ENCODE measurements at regions not wholly inside any gene's neighbourhood (a gene's known extent, or its start where the extent isn't known, plus 50 kb on each side); places are given as distances from the start of the nearest gene placed in this dataset.

GRCh38 chr6:33858804-33859505 is 55.2 kb upstream of the MLN start:
- TF ChIP-seq CTCF (IDR thresholded peaks at IDR 0.05; ENCODE audit: insufficient read depth, low read depth, low read length, missing control alignments): no peak
- DNase-seq (ENCODE audit: low read depth): no peak
- no peak overlapping the region for H3K4me3 ChIP-seq (ENCODE audit: low read depth, low read length)

GRCh38 chr6:33857932-33858475 is 54.2 kb upstream of the MLN start:
- TF ChIP-seq CTCF (IDR thresholded peaks at IDR 0.05; ENCODE audit: insufficient read depth, low read depth, low read length, missing control alignments): no peak

GRCh38 chr6:33857093-33857931 is 53.5 kb upstream of the MLN start:
- DNase-seq (ENCODE audit: low read depth): no peak
- TF ChIP-seq CTCF (IDR thresholded peaks at IDR 0.05; ENCODE audit: insufficient read depth, low read depth, low read length, missing control alignments): no peak
- H3K4me3 ChIP-seq (ENCODE audit: low read depth, low read length): no peak overlapping the region

More at GRCh38 chr6:33857932-33858475, 54.2 kb upstream of the MLN start:
- no peak overlapping the region for H3K4me3 ChIP-seq (ENCODE audit: low read depth, low read length)
- DNase-seq (ENCODE audit: low read depth): no peak

- no peak for TF ChIP-seq CTCF (IDR thresholded peaks at IDR 0.05; ENCODE audit: insufficient read depth, low read depth, low read length, missing control alignments)
- peak; percentile 79 for DNase-seq (ENCODE audit: low read depth)
- no peak overlapping the region for H3K4me3 ChIP-seq (ENCODE audit: low read depth, low read length)
Measured at GRCh38 chr6:33856655-33857054, 52.9 kb upstream of the MLN start.

GRCh38 chr6:33856031-33856590 is 52.3 kb upstream of the MLN start:
- no peak for TF ChIP-seq CTCF (IDR thresholded peaks at IDR 0.05; ENCODE audit: insufficient read depth, low read depth, low read length, missing control alignments)
- DNase-seq (ENCODE audit: low read depth): no peak
- no peak overlapping the region for H3K4me3 ChIP-seq (ENCODE audit: low read depth, low read length)

GRCh38 chr6:33854572-33855030 is 50.8 kb upstream of the MLN start:
- no peak for DNase-seq (ENCODE audit: low read depth)
- TF ChIP-seq CTCF (IDR thresholded peaks at IDR 0.05; ENCODE audit: insufficient read depth, low read depth, low read length, missing control alignments): no peak
- no peak overlapping the region for H3K4me3 ChIP-seq (ENCODE audit: low read depth, low read length)

Data from GM12865 (cell line).